G401 (cell line): ENCODE measurements at regions not wholly inside any gene's neighbourhood (a gene's known extent, or its start where the extent isn't known, plus 50 kb on each side); places are given as distances from the start of the nearest gene placed in this dataset.
"Not testable (repeated sequence)": the region's sequence is repeated elsewhere in the genome, so short reads cannot be mapped to it uniquely, and the experiment has no call there.

Experiments
- DNase-seq: peaks from one replicate; pipeline ENCODE4 v3.0.0-alpha.2; 2015; ENCODE audit warnings: low spot score
- in situ Hi-C: cut with HindIII; loops from 2 replicates; pipeline ENCODE4 v1.10.0; 2016; ENCODE audit warnings: low sequenced_read_pairs, mixed read lengths

GRCh38 chr12:72144553-72144952, 127.6 kb upstream of the TRHDE start:
- in situ Hi-C loops: no loop called here

DNA sequence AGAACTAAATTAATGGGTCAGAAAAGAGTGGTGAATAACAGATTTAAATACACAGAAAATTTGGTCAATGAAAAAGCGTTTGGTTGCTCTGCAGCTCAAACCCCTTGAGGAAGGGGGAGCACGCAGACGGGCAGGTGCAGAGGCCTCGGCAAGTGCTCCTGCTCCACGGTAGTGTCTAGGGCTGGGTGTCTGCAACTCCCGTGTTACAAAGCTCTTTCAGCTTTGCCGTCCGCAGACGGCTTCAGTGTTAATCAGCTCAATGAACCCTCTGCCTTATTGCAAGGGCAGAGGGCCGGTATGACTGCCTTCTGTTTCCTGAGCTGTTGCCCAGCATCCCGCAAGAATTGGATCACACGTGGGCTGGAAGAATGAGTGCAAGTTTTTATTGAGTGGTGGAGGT, 125.7 kb upstream of the TRHDE start:
- no peak for DNase-seq
- in situ Hi-C loops: no loop called here

More at GRCh38 chr12:72144553-72144952, 127.6 kb upstream of the TRHDE start:
- no peak for DNase-seq

GRCh38 chr12:72148709-72149108, 123.5 kb upstream of the TRHDE start:
- no peak for DNase-seq
- in situ Hi-C loops: no loop called here

- in situ Hi-C loops: no loop called here
- DNase-seq: no peak
Measured at GRCh38 chr12:72162875-72163274, 109.3 kb upstream of the TRHDE start.

DNA sequence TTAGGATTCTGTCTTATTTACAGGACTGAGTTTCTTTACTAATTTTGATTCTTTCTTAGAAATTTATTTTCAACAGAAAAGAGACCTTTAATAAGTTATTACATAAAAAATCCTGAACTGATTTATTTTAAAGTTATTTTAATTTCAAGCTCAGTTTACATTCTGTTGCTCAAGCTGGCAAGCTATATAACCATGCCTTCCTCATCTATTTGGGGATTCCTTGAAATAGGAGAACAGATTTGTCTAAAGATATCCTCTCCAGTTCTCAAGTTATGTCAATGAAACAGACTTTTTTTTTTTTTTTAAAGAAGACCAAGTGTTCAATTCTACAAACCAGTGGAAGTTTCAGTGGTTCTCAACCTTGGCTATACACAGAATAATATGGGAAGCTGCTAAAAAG, 103.3 kb upstream of the TRHDE start:
- in situ Hi-C loops: no loop called here
- DNase-seq: no peak

- in situ Hi-C loops: no loop called here
- DNase-seq: no peak
Measured at GRCh38 chr12:72173974-72174373, 98.2 kb upstream of the TRHDE start.

DNA sequence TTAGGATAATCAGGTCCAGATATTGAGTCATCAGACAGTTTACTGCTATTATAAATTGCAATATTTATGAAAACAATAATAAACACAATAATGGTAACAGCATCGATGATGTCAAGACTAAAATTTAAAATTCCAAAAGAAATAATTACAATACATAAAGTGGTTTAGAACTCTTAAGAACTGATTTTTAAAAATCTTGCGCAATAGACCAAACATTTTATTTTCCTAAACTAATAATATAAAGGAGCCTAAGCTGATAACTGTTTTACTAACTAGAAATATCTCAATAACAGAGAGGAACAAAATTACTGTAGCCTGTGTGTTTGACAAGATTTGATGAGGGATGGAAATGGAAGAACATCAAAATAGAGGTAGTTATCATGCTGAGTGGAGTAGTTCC, 93.9 kb upstream of the TRHDE start:
- DNase-seq: no peak
- in situ Hi-C loops: no loop called here

DNA sequence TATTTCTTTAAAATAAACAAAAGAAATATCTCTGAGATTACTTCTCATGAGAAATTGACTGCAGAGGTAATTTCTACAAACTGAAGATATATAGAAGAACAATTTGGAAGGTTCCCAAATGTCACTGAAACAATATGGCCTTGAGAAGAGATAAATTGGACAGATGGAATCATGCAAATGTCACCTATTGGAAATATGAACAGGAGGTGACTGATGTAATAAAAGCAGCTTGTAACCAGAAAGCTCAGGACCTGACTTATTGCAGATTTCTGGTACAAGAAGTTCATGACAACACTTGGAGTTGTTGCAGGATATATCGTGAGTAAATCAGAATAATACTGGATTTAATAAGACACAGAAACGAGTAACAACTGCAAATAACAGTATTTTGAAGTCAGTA, 93.3 kb upstream of the TRHDE start:
- in situ Hi-C loops: no loop called here
- DNase-seq: peak; percentile 78

DNA sequence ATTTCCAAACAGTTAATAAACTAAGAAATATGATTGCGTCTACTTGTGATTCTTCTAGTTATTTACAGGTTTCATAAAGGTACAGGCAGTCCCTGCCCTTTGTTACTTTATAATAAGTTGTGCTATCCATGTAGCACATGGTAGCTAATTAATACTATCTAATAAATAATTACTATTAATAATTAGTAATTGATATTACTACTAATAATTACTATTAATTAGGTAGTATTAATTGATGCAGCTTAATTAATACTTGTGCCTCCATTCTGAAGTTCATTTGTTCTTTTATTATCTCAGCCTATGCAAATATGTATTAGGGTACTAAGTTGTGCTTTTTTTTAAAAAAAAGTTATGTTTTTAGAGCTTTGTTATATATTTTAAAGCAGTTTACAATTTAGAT, 92.3 kb upstream of the TRHDE start:
- no peak for DNase-seq
- in situ Hi-C loops: no loop called here

GRCh38 chr12:72184971-72185533, 87.1 kb upstream of the TRHDE start:
- in situ Hi-C loops, DNase-seq: not testable (repeated sequence)

GRCh38 chr12:72189266-72189665, 82.9 kb upstream of the TRHDE start:
- no peak for DNase-seq
- in situ Hi-C loops: no loop called here

DNA sequence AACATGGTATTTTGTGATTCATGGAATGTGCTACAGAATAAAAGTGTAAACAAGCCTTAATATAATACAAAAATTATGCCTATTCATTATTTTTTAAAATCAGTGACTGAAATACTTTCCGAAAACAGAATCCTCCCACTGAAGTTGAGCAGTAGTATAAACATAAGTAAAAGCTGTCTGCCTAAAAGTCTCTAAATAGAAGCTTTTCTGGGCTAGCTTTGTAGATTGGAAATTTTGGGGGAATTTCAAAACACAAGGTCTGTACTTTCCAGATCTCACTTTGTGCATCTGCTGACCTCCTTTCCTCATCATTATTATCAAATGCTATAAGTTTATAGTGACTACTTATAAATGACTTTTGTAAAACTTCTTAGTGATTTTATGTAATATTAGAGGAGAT, 80.4 kb upstream of the TRHDE start:
- in situ Hi-C loops: no loop called here
- no peak for DNase-seq

DNA sequence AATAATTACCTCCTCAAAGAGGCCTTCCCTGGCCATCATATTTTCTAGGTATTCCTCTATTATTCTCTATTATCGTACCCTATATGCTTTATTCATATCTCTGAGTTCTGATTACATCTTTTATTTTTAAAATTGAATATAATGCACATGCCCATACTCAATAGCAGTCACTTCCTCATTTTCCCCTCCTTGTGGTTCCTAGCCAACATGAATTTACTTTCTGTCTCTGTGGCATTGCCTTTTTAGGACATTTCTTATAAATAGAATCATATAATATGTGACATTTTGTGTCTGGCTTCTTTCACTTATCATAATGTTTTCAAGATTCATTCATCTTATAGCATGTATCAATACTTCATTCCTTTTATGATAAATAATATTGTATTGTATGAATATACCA, 74.4 kb upstream of the TRHDE start:
- DNase-seq: no peak
- in situ Hi-C loops: no loop called here

DNA sequence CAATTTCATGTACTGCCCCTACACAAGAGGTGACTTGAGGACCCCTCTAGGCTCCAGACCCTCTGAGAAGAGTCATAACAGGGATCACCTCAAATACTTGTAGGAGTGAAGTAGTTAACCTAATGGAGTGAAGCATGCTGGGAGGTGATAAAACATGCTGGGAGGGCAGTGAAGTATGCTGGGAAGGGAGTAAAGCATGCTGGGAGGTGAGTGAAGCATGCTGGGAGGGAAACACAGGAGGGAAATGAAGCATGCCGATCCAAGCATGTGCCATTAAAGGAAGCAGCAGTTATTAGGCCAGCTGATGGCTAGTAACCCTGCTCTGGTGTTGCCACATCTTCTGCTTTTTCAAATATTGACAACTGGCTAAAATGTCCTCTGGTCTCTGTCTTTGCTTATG, 70.7 kb upstream of the TRHDE start:
- in situ Hi-C loops: no loop called here
- no peak for DNase-seq

DNA sequence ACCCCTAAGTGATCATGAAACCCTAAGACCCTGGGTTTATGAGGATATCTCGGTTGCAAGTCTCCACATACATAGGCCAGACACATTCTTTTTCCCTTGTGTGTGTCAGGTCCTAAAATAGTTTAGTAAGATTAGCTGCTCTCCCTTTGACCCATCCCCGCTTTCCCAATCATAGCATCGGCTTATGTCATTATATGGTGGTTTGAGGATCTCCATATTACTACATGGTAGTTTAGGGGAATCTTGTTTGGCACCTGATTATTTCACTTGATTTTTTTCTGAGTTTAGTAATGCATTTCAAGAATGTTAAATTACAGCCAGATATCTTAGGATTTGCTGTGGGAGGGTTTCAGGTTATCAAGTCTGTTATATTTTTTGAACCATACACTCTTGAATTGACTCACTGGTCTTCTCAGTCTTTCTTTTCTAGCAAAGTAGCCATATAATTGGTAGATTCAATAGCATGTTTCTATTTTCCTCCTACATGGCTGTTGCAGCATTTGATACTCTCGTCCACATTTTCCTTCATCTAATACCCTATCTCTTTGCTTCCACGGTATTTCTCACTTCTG, 68.3 kb upstream of the TRHDE start:
- in situ Hi-C loops: no loop called here
- DNase-seq: no peak

- in situ Hi-C loops: no loop called here
- peak; percentile 36 for DNase-seq
Measured at GRCh38 chr12:72207079-72207478, 65.1 kb upstream of the TRHDE start.

DNA sequence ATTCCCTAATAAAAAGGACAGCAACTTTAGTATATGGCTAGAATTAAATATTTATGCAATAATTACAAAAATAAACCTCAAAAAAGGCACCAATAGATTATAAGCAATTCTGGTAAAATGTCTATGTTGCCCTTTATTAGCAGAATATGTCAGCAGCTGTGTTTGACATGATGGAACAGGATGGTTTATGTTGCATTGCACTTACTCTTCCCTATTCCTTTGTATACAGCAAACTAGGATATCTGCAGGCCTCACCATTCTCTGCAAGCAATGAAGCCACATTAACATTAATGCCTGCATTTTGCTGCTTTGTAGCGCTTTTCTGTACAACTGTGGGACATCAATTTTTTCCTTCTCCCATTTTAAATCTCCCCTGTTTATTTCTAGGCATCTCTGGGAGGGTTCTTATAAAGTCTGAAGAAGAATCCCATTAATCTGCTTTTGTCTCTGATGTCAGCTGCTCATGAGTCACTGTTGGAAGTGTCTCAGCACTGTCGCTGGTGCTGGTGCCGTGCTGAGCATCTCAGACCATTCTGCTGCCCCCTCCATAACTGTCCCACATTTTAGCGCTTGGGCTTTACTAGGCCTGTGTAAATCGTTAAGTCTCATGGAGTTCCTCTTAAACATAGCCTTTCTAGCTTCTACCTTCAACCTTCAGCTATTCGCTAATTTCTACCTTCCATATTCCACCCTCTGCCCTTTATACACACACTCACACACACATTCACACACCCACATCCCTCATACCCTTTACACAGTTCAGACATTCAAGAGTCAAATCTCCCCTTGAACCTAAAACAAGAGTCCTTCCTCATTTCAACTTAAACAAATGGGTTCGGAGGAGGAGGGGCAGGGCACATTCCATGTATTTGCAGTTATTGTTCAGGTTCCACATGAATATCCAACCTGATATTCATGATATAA, 64.4 kb upstream of the TRHDE start:
- in situ Hi-C loops: no loop called here
- DNase-seq: no peak

GRCh38 chr12:72209086-72209485, 63.1 kb upstream of the TRHDE start:
- DNase-seq: peak; percentile 21
- in situ Hi-C loops: no loop called here

GRCh38 chr12:72214163-72214562, 58.0 kb upstream of the TRHDE start:
- DNase-seq: no peak

DNA sequence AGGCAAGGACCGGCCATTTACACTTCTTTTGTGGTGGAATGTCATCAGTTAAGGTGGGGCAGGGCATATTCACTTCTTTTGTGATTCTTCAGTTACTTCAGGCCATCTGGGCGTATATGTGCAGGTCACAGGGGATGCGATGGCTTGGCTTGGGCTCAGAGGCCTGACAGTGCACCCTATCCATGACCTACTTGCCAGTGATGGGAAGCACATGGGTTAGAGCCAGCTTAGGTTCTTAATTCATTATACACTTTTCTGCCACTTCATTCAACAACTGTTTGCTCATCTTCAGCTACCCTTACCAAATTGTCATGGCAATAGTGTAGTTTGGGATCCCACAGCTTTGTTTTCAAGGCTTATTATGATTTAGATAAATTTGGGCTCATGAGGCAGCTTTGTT, 56.9 kb upstream of the TRHDE start:
- in situ Hi-C loops: not testable (repeated sequence)

More at GRCh38 chr12:72214163-72214562, 58.0 kb upstream of the TRHDE start:
- in situ Hi-C loops: no loop called here

More for the DNA sequence above, 56.9 kb upstream of the TRHDE start:
- not testable (repeated sequence) for DNase-seq
